ENCODE measurements at regions not wholly inside any gene's neighbourhood (a gene's known extent, or its start where the extent isn't known, plus 50 kb on each side); places are given as distances from the start of the nearest gene placed in this dataset.

GRCh38 chrX:20637351-20637750 lies 370.6 kb upstream of the RPS6KA3 start:
- Histone ChIP-seq H3K9ac (ENCODE audit: low read length) (no peak overlapping the region), H3K4me1 (ENCODE audit: insufficient read depth, low read length) (no peaks in the 10 kb centered on the region), H3K4me3 (ENCODE audit: insufficient read depth, low read depth, low read length) (no peak overlapping the region), H3K79me2 (ENCODE audit: insufficient read depth, low read length) (no peaks in the 10 kb centered on the region), H3K9me3 (ENCODE audit: insufficient read depth, low read depth, low read length) (no peaks in the 10 kb centered on the region), H3K27me3 (ENCODE audit: insufficient read depth, low read length) (no peaks in the 10 kb centered on the region), H3K4me2 (ENCODE audit: low read length) (no peak overlapping the region), H4K20me1 (ENCODE audit: insufficient read depth, low read length) (no peaks in the 10 kb centered on the region), H3K36me3 (ENCODE audit: insufficient read depth, low read length) (no peaks in the 10 kb centered on the region), H2AFZ (ENCODE audit: low read depth, low read length) (no peak overlapping the region), H3K27ac (ENCODE audit: low read depth, low read length) (no peak overlapping the region)
- Mint-ChIP-seq H3K4me1 (ENCODE audit: low read depth, unreplicated experiment) (peaks cover 15% of the 10 kb centered on the region), H3K36me3 (ENCODE audit: low read depth, unreplicated experiment) (no peaks in the 10 kb centered on the region), H3K4me3 (ENCODE audit: unreplicated experiment) (peak overlapping the region; percentile 16), H3K9me3 (ENCODE audit: unreplicated experiment) (peaks cover 3% of the 10 kb centered on the region), H3K27ac (ENCODE audit: unreplicated experiment) (peak overlapping the region; percentile 79), H3K27me3 (ENCODE audit: low read depth, unreplicated experiment) (no peaks in the 10 kb centered on the region)
- FAIRE-seq = no peak
- DNase-seq (ENCODE audit: low read depth) = peak; percentile 53
- TF ChIP-seq EZH2 (IDR thresholded peaks at IDR 0.05; ENCODE audit: insufficient read depth, low read length) = no peak
- TF ChIP-seq, protein P1, sequence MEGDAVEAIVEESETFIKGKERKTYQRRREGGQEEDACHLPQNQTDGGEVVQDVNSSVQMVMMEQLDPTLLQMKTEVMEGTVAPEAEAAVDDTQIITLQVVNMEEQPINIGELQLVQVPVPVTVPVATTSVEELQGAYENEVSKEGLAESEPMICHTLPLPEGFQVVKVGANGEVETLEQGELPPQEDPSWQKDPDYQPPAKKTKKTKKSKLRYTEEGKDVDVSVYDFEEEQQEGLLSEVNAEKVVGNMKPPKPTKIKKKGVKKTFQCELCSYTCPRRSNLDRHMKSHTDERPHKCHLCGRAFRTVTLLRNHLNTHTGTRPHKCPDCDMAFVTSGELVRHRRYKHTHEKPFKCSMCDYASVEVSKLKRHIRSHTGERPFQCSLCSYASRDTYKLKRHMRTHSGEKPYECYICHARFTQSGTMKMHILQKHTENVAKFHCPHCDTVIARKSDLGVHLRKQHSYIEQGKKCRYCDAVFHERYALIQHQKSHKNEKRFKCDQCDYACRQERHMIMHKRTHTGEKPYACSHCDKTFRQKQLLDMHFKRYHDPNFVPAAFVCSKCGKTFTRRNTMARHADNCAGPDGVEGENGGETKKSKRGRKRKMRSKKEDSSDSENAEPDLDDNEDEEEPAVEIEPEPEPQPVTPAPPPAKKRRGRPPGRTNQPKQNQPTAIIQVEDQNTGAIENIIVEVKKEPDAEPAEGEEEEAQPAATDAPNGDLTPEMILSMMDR (IDR thresholded peaks at IDR 0.05; ENCODE audit: insufficient read depth, low read depth, low read length) = no peak

- no peaks in the 10 kb centered on the region for H3K27me3 ChIP-seq (ENCODE audit: insufficient read depth, low read length)
- no peak overlapping the region for H3K4me2 ChIP-seq (ENCODE audit: low read length)
- H3K27ac Mint-ChIP-seq (ENCODE audit: unreplicated experiment) = no peak overlapping the region
- no peaks in the 10 kb centered on the region for H3K36me3 Mint-ChIP-seq (ENCODE audit: low read depth, unreplicated experiment)
- no peaks in the 10 kb centered on the region for H3K27me3 Mint-ChIP-seq (ENCODE audit: low read depth, unreplicated experiment)
- H3K79me2 ChIP-seq (ENCODE audit: insufficient read depth, low read length) = no peaks in the 10 kb centered on the region
- H3K27ac ChIP-seq (ENCODE audit: low read depth, low read length) = no peak overlapping the region
- H3K9me3 ChIP-seq (ENCODE audit: insufficient read depth, low read depth, low read length) = no peaks in the 10 kb centered on the region
- peak; percentile 55 for FAIRE-seq
- no peak for TF ChIP-seq EZH2 (IDR thresholded peaks at IDR 0.05; ENCODE audit: insufficient read depth, low read length)
- TF ChIP-seq, protein P1 (IDR thresholded peaks at IDR 0.05; ENCODE audit: insufficient read depth, low read depth, low read length) = no peak
- H3K9ac ChIP-seq (ENCODE audit: low read length) = no peak overlapping the region
- no peak overlapping the region for H3K4me3 Mint-ChIP-seq (ENCODE audit: unreplicated experiment)
- no peaks in the 10 kb centered on the region for H3K4me1 ChIP-seq (ENCODE audit: insufficient read depth, low read length)
- H2AFZ ChIP-seq (ENCODE audit: low read depth, low read length) = no peak overlapping the region
- no peaks in the 10 kb centered on the region for H3K9me3 Mint-ChIP-seq (ENCODE audit: unreplicated experiment)
- peaks cover 15% of the 10 kb centered on the region for H3K4me1 Mint-ChIP-seq (ENCODE audit: low read depth, unreplicated experiment)
- no peak for DNase-seq (ENCODE audit: low read depth)
- H4K20me1 ChIP-seq (ENCODE audit: insufficient read depth, low read length) = no peaks in the 10 kb centered on the region
- H3K36me3 ChIP-seq (ENCODE audit: insufficient read depth, low read length) = no peaks in the 10 kb centered on the region
- no peak overlapping the region for H3K4me3 ChIP-seq (ENCODE audit: insufficient read depth, low read depth, low read length)
These were observed 366.7 kb upstream of the RPS6KA3 start for GRCh38 chrX:20633451-20633850.

GRCh38 chrX:20623448-20623847 lies 356.7 kb upstream of the RPS6KA3 start:
- TF ChIP-seq EZH2 (IDR thresholded peaks at IDR 0.05; ENCODE audit: insufficient read depth, low read length) = no peak
- TF ChIP-seq, protein P1 (IDR thresholded peaks at IDR 0.05; ENCODE audit: insufficient read depth, low read depth, low read length) = no peak
- FAIRE-seq = peak; percentile 93
- Histone ChIP-seq H3K9me3 (ENCODE audit: insufficient read depth, low read depth, low read length) (no peaks in the 10 kb centered on the region), H3K4me1 (ENCODE audit: insufficient read depth, low read length) (peaks cover 3% of the 10 kb centered on the region), H3K36me3 (ENCODE audit: insufficient read depth, low read length) (no peaks in the 10 kb centered on the region), H3K4me2 (ENCODE audit: low read length) (peak overlapping the region; percentile 4), H3K27ac (ENCODE audit: low read depth, low read length) (no peak overlapping the region), H2AFZ (ENCODE audit: low read depth, low read length) (no peak overlapping the region), H3K4me3 (ENCODE audit: insufficient read depth, low read depth, low read length) (no peak overlapping the region), H3K79me2 (ENCODE audit: insufficient read depth, low read length) (no peaks in the 10 kb centered on the region), H4K20me1 (ENCODE audit: insufficient read depth, low read length) (no peaks in the 10 kb centered on the region), H3K27me3 (ENCODE audit: insufficient read depth, low read length) (no peaks in the 10 kb centered on the region), H3K9ac (ENCODE audit: low read length) (no peak overlapping the region)
- Mint-ChIP-seq H3K27me3 (ENCODE audit: low read depth, unreplicated experiment) (no peaks in the 10 kb centered on the region), H3K36me3 (ENCODE audit: low read depth, unreplicated experiment) (no peaks in the 10 kb centered on the region), H3K27ac (ENCODE audit: unreplicated experiment) (peak overlapping the region; percentile 86), H3K9me3 (ENCODE audit: unreplicated experiment) (no peaks in the 10 kb centered on the region), H3K4me3 (ENCODE audit: unreplicated experiment) (no peak overlapping the region), H3K4me1 (ENCODE audit: low read depth, unreplicated experiment) (peaks cover 21% of the 10 kb centered on the region)
- DNase-seq (ENCODE audit: low read depth) = peak; percentile 40

Measured in astrocyte (in vitro differentiated cells and primary cell).